GM12878 (cell line): ENCODE measurements at regions not wholly inside any gene's neighbourhood (a gene's known extent, or its start where the extent isn't known, plus 50 kb on each side); places are given as distances from the start of the nearest gene placed in this dataset.

Experiments used
- ATAC-seq: fragments of 200-7000 bp; cut with Tn5 transposase; 3 replicates; pipeline ENCODE4 v1.9.1; 2020; ENCODE audit warnings: mild to moderate bottlenecking, moderate library complexity
- BruUV-seq: library from RNA; stranded (reverse); fragments of 400-500 nt; replicated peaks from 2 replicates; lab custom pipeline; 2021; lab: Mats Ljungman, UMichigan
- CTCF ChIA-PET: fragments of 300-600 bp; sonication (Branson Sonifier 250); formaldehyde crosslinking; extraction: SDS; loops from one replicate; lab custom pipeline; 2021; ENCODE audit warnings: inconsistent platforms; lab: Yijun Ruan, JAX
- POLR2A ChIA-PET: fragments of 350-600 bp; formaldehyde crosslinking; extraction: SDS; loops from one replicate; lab custom pipeline; 2021; ENCODE audit warnings: inconsistent platforms; lab: Charles Lee
- RAD21 ChIA-PET: fragments of 300-600 bp; sonication (Branson Sonifier 250); formaldehyde crosslinking; loops from one replicate; lab custom pipeline; 2023; ENCODE audit warnings: antibody characterized with exemption; ENCODE audit not compliant: unreplicated experiment; lab: Charles Lee
- SMC1A ChIA-PET: fragments of 300-600 bp; sonication (Branson Sonifier 250); formaldehyde crosslinking; loops from one replicate; lab custom pipeline; 2023; ENCODE audit not compliant: unreplicated experiment, uncharacterized antibody; lab: Charles Lee
- DNase-seq: peaks from one replicate; pipeline ENCODE4 v3.0.0-alpha.2; 2011; ENCODE audit warnings: low read depth, low spot score
- FAIRE-seq: peaks from 3 replicates; lab custom pipeline; 2011; peaks lifted over from hg19 to GRCh38; lab: Jason Lieb, UNC
- H2AFZ ChIP-seq: 2 replicates; pipeline ENCODE4 v1.6.0; 2011; ENCODE audit warnings: low read depth, low read length, control low read depth; ENCODE audit not compliant: control insufficient read depth
- H3K27ac ChIP-seq: 2 replicates; pipeline ENCODE4 v1.5.1; 2011; ENCODE audit warnings: control low read depth; ENCODE audit not compliant: control insufficient read depth, insufficient read depth
- H3K27me3 ChIP-seq, 2 experiments: replicated peaks in 1 of 2; 2 replicates each; pipeline versions ENCODE4 v1.6.0 to v1.6.1; 2011; ENCODE audit warnings: low read length in 1 of 2; ENCODE audit not compliant: control insufficient read depth in 2 of 2, insufficient read depth in 2 of 2
- H3K36me3 ChIP-seq, 2 experiments: 2 replicates each; pipeline ENCODE4 v1.5.1; 2011; ENCODE audit warnings: low read length in 1 of 2; ENCODE audit not compliant: control insufficient read depth in 2 of 2, insufficient read depth in 2 of 2
- H3K4me1 ChIP-seq: 2 replicates; pipeline ENCODE4 v1.6.1; 2011; ENCODE audit warnings: mild to moderate bottlenecking, low read length, moderate library complexity, mixed read lengths; ENCODE audit not compliant: control insufficient read depth, insufficient read depth
- H3K4me2 ChIP-seq: 2 replicates; pipeline ENCODE4 v1.6.0; 2011; ENCODE audit warnings: control low read depth; ENCODE audit not compliant: control insufficient read depth, insufficient read depth
- H3K4me3 ChIP-seq: fragments of 200-600 bp; sonication (generic); 2 replicates; pipeline ENCODE4 v1.5.1; 2016
- H3K79me2 ChIP-seq: 2 replicates; pipeline ENCODE4 v1.6.0; 2011; ENCODE audit warnings: low read length; ENCODE audit not compliant: control insufficient read depth, insufficient read depth
- H3K9ac ChIP-seq: 2 replicates; pipeline ENCODE4 v1.8.0; 2011; ENCODE audit warnings: low read length, control low read depth, mixed read lengths; ENCODE audit not compliant: control insufficient read depth, insufficient read depth
- H3K9me3 ChIP-seq: replicated peaks from 3 replicates; pipeline ENCODE4 v1.5.1; 2011; ENCODE audit warnings: mild to moderate bottlenecking, low read length; ENCODE audit not compliant: control insufficient read depth, insufficient read depth
- H4K20me1 ChIP-seq: 2 replicates; pipeline ENCODE4 v1.6.0; 2011; ENCODE audit not compliant: control insufficient read depth, insufficient read depth
- BCLAF1 ChIP-seq: fragments of 450-650 bp; IDR thresholded peaks from 2 replicates; pipeline ENCODE4 v1.6.1; 2017; ENCODE audit warnings: antibody characterized with exemption, mild to moderate bottlenecking, moderate library complexity
- E4F1 ChIP-seq: fragments of 450-650 bp; IDR thresholded peaks from 2 replicates; pipeline ENCODE4 v1.6.1; 2018; ENCODE audit warnings: borderline replicate concordance, mild to moderate bottlenecking; ENCODE audit not compliant: partially characterized antibody
- EZH2 ChIP-seq: IDR thresholded peaks from 2 replicates; pipeline ENCODE4 v1.6.1; 2012; ENCODE audit warnings: low read depth, mild to moderate bottlenecking, control low read depth, inconsistent platforms, low read length, borderline replicate concordance; ENCODE audit not compliant: control insufficient read depth
- RCOR1 ChIP-seq: conservative IDR thresholded peaks from 2 replicates; pipeline ENCODE4 v1.6.1; 2012; ENCODE audit warnings: low read depth, low read length, improper control_type of control experiment
- ZBTB33 ChIP-seq: fragments of 450-650 bp; IDR thresholded peaks from 2 replicates; pipeline ENCODE4 v1.6.1; 2017; ENCODE audit warnings: mild to moderate bottlenecking
- WGBS: methylation state at CpG from one replicate; pipeline ENCODE4 v1.1.6; 2016; ENCODE audit warnings: low lambda C conversion rate; ENCODE audit not compliant: insufficient replicate concordance, insufficient coverage; ENCODE audit errors: missing lambda C conversion rate; 5-methylcytosine and 5-hydroxymethylcytosine counted together
- in situ Hi-C: fragments of 300-500 bp; cut with MboI; formaldehyde crosslinking; loops from 9 replicates; pipeline ENCODE4 v1.14.3; 2018; ENCODE audit warnings: mixed read lengths
- intact Hi-C: fragments of 100-400 bp; cut with micrococcal nuclease; formaldehyde crosslinking; loops from one replicate; pipeline ENCODE4 v1.14.2; 2022; ENCODE audit not compliant: unreplicated experiment

GRCh38 chr14:61864329-61864898, 102.2 kb downstream of the SNAPC1 start:
- DNase-seq (no peak), ATAC-seq (no peak), FAIRE-seq (no peak)
- ChIA-PET CTCF (no interaction called here), SMC1A (no interaction called here), RAD21 (no interaction called here), POLR2A (no interaction called here)
- Histone ChIP-seq H3K4me3 (no peak overlapping the region), H4K20me1 (no peaks in the 10 kb centered on the region), H3K9me3 (peaks cover under 1% of the 10 kb centered on the region), H3K9ac (no peak overlapping the region), H3K4me2 (no peak overlapping the region), H3K79me2 (no peaks in the 10 kb centered on the region), H3K27ac (no peak overlapping the region), H3K4me1 (peaks cover 4% of the 10 kb centered on the region; the same call in 1 of the 2 replicates), H3K36me3 (no peaks in the 10 kb centered on the region), H3K27me3 (no peaks in the 10 kb centered on the region), H2AFZ (no peak overlapping the region)
- 96% methylated on average over 41 of the region's 43 CpGs for WGBS
- no TSS peak for BruUV-seq
- in situ Hi-C loops = no loop called here
- intact Hi-C loops = no loop called here
- TF ChIP-seq EZH2 (no peak), RCOR1 (no peak), E4F1 (no peak), ZBTB33 (peak; percentile 20; the same call in 1 of the 2 replicates), BCLAF1 (no peak)
